K562 (cell line): ENCODE measurements at regions not wholly inside any gene's neighbourhood (a gene's known extent, or its start where the extent isn't known, plus 50 kb on each side); places are given as distances from the start of the nearest gene placed in this dataset.

Experiments
- CUX1 ChIP-seq: fragments of 200-800 bp; sonication (Bioruptor generic); IDR thresholded peaks from 2 replicates; pipeline ENCODE4 v1.6.1; 2016; ENCODE audit warnings: missing genetic modification characterization, missing compliant biosample characterization
- DPF2 ChIP-seq: fragments of 450-650 bp; IDR thresholded peaks from 2 replicates; pipeline ENCODE4 v1.6.1; 2016
- E2F3 ChIP-seq: fragments of 250-450 bp; sonication (Bioruptor Pico); IDR thresholded peaks from 2 replicates; pipeline ENCODE4 v1.4.0; 2020; ENCODE audit warnings: mild to moderate bottlenecking
- E2F8 ChIP-seq: fragments of 450-650 bp; IDR thresholded peaks from 2 replicates; pipeline ENCODE4 v1.7.1; 2018; ENCODE audit warnings: mild to moderate bottlenecking, low read depth; ENCODE audit not compliant: partially characterized antibody
- L3MBTL2 ChIP-seq: fragments of 450-650 bp; IDR thresholded peaks from 2 replicates; pipeline ENCODE4 v1.6.1; 2016; ENCODE audit warnings: mild to moderate bottlenecking, moderate library complexity
- NFE2L1 ChIP-seq: fragments of 450-650 bp; IDR thresholded peaks from 2 replicates; pipeline ENCODE4 v1.6.1; 2016; ENCODE audit warnings: missing genetic modification characterization, low read depth, mild to moderate bottlenecking, missing compliant biosample characterization, moderate library complexity, borderline replicate concordance
- NR1H2 ChIP-seq: sonication (generic); formaldehyde crosslinking; IDR thresholded peaks from 2 replicates; pipeline ENCODE4 v1.4.0; 2020; ENCODE audit warnings: mild to moderate bottlenecking, missing genetic modification reagents
- POLR2A ChIP-seq: fragments of 450-650 bp; conservative IDR thresholded peaks from 2 replicates; pipeline ENCODE4 v1.6.1; 2016
- RBM22 ChIP-seq: fragments of 200-400 bp; formaldehyde crosslinking; IDR thresholded peaks from 2 replicates; pipeline ENCODE4 v1.6.1; 2018; ENCODE audit warnings: low read length, low read depth; ENCODE audit not compliant: poor library complexity, severe bottlenecking
- TARDBP ChIP-seq: fragments of 450-650 bp; IDR thresholded peaks from 2 replicates; pipeline ENCODE4 v1.6.1; 2016
- ZNF609 ChIP-seq: sonication (generic); formaldehyde crosslinking; IDR thresholded peaks from 2 replicates; pipeline ENCODE4 v1.8.1; 2023; ENCODE audit warnings: missing genetic modification reagents, mild to moderate bottlenecking, borderline replicate concordance
- TF ChIP-seq, protein P1 (sequence below), 3 experiments: fragments of 200-800 bp in 1 of 3; fragments of 250-450 bp in 1 of 3; fragments of 450-650 bp in 1 of 3; sonication (Bioruptor Pico) in 1 of 3; sonication (Bioruptor generic) in 1 of 3; formaldehyde crosslinking in 1 of 3; IDR thresholded peaks; 2 replicates each; pipeline versions ENCODE4 v1.6.1 to v1.8.0; 2016 to 2022; ENCODE audit warnings: mild to moderate bottlenecking in 2 of 3, missing genetic modification characterization in 2 of 3, missing compliant biosample characterization in 1 of 3, moderate library complexity in 1 of 3

- no peak for TF ChIP-seq E2F3 (CRISPR knock-in tag)
- TF ChIP-seq L3MBTL2: peak; percentile 82
- TF ChIP-seq NR1H2: no peak
- peak; percentile 39; the same call in 1 of the 2 replicates for TF ChIP-seq DPF2
- TF ChIP-seq NFE2L1 (tag): peak; percentile 89
- TF ChIP-seq, protein P1, sequence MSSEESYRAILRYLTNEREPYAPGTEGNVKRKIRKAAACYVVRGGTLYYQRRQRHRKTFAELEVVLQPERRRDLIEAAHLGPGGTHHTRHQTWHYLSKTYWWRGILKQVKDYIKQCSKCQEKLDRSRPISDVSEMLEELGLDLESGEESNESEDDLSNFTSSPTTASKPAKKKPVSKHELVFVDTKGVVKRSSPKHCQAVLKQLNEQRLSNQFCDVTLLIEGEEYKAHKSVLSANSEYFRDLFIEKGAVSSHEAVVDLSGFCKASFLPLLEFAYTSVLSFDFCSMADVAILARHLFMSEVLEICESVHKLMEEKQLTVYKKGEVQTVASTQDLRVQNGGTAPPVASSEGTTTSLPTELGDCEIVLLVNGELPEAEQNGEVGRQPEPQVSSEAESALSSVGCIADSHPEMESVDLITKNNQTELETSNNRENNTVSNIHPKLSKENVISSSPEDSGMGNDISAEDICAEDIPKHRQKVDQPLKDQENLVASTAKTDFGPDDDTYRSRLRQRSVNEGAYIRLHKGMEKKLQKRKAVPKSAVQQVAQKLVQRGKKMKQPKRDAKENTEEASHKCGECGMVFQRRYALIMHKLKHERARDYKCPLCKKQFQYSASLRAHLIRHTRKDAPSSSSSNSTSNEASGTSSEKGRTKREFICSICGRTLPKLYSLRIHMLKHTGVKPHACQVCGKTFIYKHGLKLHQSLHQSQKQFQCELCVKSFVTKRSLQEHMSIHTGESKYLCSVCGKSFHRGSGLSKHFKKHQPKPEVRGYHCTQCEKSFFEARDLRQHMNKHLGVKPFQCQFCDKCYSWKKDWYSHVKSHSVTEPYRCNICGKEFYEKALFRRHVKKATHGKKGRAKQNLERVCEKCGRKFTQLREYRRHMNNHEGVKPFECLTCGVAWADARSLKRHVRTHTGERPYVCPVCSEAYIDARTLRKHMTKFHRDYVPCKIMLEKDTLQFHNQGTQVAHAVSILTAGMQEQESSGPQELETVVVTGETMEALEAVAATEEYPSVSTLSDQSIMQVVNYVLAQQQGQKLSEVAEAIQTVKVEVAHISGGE (CRISPR knock-in tag; IDR thresholded peaks at IDR 0.05): 0 out of 6 replicates have a peak, but pooled peaks of 1 of the 3 experiments have one; percentile 20
- no peak for TF ChIP-seq RBM22
- no peak for TF ChIP-seq ZNF609
- peak; percentile 69; the same call in 1 of the 2 replicates for TF ChIP-seq CUX1 (CRISPR knock-in tag)
- no peak for TF ChIP-seq POLR2A
- no peak for TF ChIP-seq E2F8
- TF ChIP-seq TARDBP: no peak
These were observed 80.0 kb upstream of the NFIL3 start (continued) for GRCh38 chr9:91503673-91504081.
